Tibial nerve (tissue), 4 donors: ENCODE measurements at regions not wholly inside any gene's neighbourhood (a gene's known extent, or its start where the extent isn't known, plus 50 kb on each side); places are given as distances from the start of the nearest gene placed in this dataset.

Experiments
- EP300 ChIP-seq, 2 donors: sonication (generic); formaldehyde crosslinking; IDR thresholded peaks; one replicate each; pipeline ENCODE4 v1.6.1; 2017; ENCODE audit warnings: antibody characterized with exemption in 2 of 2, mild to moderate bottlenecking in 1 of 2
- POLR2A ChIP-seq, 2 donors: fragments of 450-650 bp; IDR thresholded peaks; one replicate each; pipeline ENCODE4 v1.6.1; 2017; ENCODE audit warnings: antibody characterized with exemption in 2 of 2, mild to moderate bottlenecking in 2 of 2, moderate library complexity in 2 of 2
- TF ChIP-seq, protein P1 (sequence below), 5 experiments: fragments of 200-600 bp in 3 of 5; fragments of 450-650 bp in 2 of 5; sonication (generic) in 3 of 5; IDR thresholded peaks; one replicate each; pipeline ENCODE4 v1.5.1; 2016 to 2019; ENCODE audit warnings: antibody characterized with exemption in 5 of 5, mild to moderate bottlenecking in 3 of 5, moderate library complexity in 2 of 5

- no peak for TF ChIP-seq POLR2A (IDR thresholded peaks at IDR 0.05)
- TF ChIP-seq, protein P1, sequence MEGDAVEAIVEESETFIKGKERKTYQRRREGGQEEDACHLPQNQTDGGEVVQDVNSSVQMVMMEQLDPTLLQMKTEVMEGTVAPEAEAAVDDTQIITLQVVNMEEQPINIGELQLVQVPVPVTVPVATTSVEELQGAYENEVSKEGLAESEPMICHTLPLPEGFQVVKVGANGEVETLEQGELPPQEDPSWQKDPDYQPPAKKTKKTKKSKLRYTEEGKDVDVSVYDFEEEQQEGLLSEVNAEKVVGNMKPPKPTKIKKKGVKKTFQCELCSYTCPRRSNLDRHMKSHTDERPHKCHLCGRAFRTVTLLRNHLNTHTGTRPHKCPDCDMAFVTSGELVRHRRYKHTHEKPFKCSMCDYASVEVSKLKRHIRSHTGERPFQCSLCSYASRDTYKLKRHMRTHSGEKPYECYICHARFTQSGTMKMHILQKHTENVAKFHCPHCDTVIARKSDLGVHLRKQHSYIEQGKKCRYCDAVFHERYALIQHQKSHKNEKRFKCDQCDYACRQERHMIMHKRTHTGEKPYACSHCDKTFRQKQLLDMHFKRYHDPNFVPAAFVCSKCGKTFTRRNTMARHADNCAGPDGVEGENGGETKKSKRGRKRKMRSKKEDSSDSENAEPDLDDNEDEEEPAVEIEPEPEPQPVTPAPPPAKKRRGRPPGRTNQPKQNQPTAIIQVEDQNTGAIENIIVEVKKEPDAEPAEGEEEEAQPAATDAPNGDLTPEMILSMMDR (IDR thresholded peaks at IDR 0.05): no peak
- no peak for TF ChIP-seq EP300 (IDR thresholded peaks at IDR 0.05)
Observed at GRCh38 chr10:132476146-132477065, 61.2 kb upstream of the INPP5A start.
